Left colon (tissue), 2 donors: ENCODE measurements at regions not wholly inside any gene's neighbourhood (a gene's known extent, or its start where the extent isn't known, plus 50 kb on each side); places are given as distances from the start of the nearest gene placed in this dataset.

Source experiments
- ATAC-seq: fragments of 200-7000 bp; cut with Tn5 transposase; one replicate; pipeline ENCODE4 v1.9.1; 2020; ENCODE audit warnings: mild to moderate bottlenecking, moderate library complexity
- DNase-seq, 2 donors: peaks; one replicate each; pipeline ENCODE4 v3.0.0-alpha.2; 2020
- intact Hi-C, 2 donors: fragments of 100-400 bp; cut with DNase I in 1 of 2; cut with micrococcal nuclease in 1 of 2; formaldehyde crosslinking; loops; one replicate each; pipeline versions ENCODE4 v1.11.2 to v1.14.0; 2022; cut with DNase I, micrococcal nuclease
- donor health status: DM: no; HTN: no; CAD: no.
- donor health status: DM: yes; HTN: yes; CAD: no.

DNA sequence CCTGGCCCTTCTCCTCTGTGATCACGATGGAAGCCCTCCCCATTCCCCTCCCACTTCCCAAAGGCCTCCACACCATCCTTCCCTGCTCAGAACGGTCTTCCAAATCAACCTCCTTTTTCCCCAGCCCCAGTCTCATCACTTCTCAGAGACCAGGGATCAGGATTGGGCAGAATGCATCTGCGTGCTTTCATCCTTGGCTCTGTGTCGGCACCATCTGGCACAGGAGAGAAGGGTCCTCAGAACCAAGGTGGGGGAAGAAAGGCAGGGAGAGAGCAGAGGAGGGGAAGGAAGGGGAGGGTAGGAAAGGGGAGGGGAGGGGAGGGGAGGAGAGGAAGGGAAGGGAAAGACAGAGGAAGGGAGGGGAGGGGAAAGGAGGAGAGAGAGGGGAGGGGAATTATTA, 52.4 kb upstream of the FICD start:
- intact Hi-C loops, result no loop called here
- no peak for DNase-seq
- ATAC-seq, result no peak

DNA sequence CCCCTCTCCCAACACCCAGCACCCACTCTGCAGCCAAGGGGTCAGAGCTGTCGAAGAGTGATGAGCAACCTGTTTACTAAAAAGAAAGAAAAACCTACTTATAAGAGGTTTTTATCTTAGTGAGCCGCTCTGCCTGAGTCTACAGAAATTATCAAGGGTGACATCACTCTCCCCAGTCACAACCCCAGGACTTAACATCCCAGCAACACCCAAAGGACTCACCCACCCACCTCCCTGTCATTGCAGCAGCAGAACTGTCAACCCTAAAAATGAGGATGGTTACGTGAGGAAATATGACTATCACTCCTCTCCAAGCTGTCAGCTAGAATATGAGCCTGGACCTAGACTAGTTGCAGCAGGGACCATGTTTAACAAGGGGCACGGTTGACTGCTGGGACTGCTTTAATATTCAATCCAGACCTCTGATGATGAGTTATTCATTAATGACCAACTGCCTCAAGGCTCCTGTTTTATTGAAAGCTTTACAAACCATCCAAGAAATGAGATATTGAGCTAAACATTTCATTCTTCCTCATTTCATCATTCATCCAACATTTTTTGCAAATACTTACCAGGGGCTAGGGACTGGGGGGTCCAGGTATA, 53.9 kb upstream of the FICD start:
- no peak for DNase-seq
- ATAC-seq, result no peak
- intact Hi-C loops, result no loop called here

DNA sequence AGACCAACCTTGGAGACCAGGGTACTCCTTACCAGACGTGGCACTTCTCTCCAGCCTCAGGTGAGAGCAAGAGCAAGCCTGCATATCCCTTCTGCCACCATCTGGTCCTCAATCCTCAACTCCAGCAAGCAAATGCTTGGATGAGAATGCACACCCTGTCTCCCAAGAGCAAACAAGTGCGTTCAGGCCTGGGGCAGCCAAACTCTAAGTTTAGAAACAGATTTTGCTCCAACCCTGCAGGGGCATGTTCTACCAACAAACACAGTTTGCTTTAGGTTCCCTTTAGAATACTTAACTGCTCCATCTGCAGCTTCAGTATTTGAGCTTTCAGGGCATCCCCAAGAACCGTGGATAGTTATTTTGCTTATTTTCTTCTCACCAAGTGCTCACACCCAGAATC, 55.9 kb upstream of the FICD start:
- ATAC-seq (no peak), DNase-seq (no peak)
- intact Hi-C loops, result no loop called here

DNA sequence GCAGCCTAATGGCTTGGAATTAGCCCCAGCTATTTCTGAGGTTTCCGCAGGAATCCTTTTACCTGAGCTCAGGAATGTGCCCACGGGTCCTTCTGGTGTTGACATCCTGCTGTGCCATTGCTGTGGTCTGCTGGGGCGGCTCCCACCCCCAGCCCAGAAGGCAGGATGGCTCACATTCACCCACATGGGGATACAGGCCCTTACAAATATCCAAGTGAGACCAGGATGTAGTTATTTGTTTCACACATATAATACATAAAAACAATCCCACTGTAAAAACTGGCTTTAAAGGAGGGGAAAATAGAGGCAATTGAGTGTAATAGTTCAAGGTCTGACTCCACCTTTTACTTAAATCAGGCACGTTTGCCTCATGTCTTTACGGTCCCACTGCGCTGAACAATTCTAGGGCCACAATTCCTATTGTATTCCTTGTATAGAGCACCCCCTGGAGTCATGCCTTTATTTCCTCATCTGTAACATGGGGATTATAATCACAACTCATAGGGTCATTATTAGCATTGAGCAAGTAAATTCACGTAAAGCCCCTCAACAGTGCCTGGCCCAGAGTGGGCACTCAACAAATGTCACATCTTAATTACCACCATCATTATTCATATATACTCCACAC, 57.2 kb upstream of the FICD start:
- intact Hi-C loops, result no loop called here
- DNase-seq, result no peak
- no peak for ATAC-seq

DNA sequence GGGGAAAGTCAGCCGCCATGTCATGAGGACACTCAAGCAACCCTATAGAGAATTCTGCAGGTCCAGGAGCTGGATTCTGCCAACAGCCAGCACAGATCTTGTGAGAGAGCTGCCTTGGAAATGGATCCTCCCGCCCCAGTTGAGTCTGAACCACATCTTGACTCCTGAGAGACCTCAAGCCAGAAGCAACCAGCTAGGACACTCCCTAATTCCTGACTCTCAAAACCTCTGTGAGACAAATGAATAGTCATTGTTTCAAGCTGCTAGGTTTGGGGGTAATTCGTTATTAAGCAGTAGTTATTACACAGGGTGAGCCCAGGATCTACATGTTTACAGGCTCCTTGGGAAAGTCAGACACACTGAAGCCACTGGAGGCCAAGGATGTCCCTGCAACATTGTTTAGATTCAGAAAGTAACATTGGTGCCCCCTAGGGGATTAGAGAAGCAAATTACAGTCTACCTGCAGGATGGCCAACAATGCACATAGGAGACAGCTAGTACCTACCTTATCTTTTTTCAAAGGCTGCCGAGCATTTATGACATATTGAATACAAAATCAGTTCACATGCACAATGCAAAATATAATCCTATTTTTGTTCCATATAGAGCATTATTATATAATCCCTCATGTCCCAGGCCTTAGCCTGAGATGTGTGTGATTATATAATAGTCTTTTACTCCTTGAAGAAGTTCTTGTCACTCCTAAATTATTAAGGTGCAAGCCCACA, 57.9 kb upstream of the FICD start:
- DNase-seq, result no peak
- ATAC-seq, result no peak
- intact Hi-C loops, result no loop called here

DNA sequence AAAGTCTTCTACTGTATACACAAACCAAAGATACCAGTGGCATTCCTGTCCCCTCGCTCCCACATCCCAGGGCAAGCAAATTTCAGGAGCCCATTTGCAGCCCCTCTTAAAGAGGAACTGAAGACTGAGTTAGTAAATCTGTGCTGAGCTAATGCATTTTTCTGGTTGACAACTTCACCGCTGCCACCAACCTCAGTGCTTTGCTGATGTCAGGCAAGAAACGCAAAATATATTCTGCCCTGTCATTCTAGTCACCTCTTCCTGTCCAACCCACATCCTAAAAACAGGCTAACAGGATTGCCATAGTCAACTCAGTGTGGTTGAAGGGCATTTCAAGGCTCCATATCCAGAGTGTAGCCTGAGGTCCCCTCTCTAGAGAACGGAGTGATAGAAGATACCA, 59.4 kb upstream of the FICD start:
- DNase-seq (peak in 1 of 2 donors; percentile 4), ATAC-seq (no peak)
- intact Hi-C loops, result no loop called here

DNA sequence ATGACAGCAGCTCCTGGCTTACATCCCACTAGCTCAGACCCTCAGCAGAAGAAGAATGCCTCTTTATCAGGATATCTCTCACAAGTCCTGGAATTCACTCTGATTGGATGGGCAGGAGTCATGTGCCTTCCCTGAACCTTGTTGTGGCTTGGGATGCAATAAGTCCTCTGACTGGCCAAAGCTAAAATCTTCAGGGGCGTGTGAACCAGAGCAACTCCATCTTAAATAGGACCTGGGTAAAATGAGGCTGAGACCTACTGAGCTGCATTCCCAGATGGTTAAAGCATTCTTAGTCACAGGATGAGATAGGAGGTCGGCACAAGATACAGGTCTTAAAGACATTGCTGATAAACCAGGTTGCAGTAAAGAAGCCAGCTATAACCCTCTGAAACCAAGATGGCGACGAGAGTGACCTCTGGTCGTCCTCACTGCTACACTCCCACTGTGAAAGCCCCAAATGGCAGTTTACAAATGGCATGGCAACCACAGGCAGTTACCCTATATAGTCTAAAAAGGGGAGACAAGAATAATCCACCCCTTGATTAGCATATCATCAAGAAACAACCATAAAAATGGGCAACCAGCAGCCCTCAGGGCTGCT, 60.4 kb upstream of the FICD start:
- DNase-seq, result no peak
- intact Hi-C loops, result no loop called here

DNA sequence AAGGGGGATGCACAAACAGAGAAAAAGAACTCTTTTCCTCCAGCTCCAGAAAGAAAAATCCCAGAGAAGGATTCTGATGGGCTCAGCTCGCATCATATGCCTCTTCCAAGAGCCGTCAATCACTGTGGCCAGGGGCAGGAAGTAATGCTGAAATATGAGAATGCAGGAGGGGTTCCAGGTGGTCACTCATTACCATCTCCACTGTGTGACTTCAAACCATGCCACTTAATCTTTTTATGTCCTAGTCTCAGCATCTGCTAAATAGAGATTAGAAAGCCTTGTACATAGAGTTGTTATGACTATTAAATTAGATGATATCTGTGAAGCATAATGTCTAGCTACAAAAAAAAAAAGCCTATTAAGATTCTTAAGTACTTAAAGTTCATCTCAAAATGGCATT, 65.6 kb upstream of the FICD start:
- ATAC-seq (no peak), DNase-seq (no peak)
- intact Hi-C loops, result no loop called here

More for the DNA sequence above, 60.4 kb upstream of the FICD start:
- no peak for ATAC-seq

DNA sequence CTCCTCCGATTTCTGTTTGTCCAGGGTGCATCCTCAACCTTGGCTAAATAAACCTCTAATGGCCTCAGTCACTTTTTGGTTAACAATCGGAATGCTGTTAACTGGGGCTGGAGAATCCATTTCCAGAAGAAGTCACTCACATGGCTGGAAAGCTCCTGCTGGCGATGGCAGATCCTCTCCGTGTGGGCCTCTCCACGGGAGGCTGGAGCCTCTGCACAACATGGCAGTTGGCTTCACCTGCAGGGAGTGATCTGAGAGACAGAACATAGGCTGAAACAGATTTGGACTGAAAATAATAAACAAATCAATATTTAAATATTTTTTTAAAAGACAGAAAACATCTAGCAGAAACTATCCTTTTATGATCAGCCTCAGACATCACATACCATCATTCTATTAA, 66.8 kb upstream of the FICD start:
- DNase-seq, result no peak
- intact Hi-C loops, result no loop called here
- no peak for ATAC-seq

DNA sequence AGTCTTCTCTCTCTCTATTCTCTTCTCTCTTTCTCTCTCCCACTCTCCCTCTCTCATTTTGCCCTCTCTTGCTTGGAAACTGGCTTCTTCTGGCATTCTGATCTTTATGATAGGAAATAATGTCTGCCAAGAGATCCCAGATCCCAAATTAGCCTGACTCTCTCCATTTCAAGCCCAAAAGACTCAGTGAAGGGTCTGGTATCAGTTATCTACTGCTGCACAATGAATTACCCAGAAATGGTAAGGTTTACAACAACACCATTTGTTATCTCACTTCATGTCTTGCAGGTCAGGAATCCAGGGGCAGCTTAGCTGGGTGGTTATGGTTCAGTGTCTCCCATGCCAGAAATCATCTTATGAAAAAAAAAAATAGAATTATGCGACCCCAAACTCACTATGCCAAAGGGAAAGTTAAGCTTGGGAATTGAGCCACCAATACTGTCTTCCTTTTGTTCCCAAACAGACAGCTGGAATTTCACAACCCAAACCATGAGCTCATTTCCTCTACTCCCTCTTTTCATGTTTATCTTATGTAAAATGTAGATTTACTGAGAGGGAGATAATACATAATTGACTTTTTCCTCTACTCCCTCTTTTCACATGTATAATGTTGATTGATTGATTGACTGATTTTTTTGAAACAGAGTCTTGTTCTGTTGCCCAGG, 67.8 kb upstream of the FICD start:
- no peak for ATAC-seq
- intact Hi-C loops, result no loop called here
- DNase-seq, result no peak

DNA sequence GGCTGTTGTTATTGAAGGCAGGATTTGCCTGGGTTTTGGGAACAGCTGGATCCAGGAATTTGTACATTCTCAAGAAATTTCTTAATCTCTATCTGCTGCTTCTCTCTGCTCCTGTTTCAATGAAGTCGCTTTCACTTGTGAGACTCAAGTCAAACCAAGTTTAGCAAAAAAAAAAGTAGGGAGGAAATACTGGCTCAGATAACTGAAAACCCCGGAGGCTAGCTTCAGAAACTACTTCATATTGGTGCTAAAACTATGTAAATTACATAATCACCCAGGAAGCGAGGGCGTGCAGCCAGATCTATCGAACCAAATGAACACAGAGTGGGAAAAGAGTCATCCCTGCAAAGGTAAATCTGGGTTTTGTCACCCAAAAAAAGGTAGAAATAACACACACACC, 68.3 kb upstream of the FICD start:
- intact Hi-C loops, result no loop called here
- no peak for DNase-seq
- no peak for ATAC-seq

DNA sequence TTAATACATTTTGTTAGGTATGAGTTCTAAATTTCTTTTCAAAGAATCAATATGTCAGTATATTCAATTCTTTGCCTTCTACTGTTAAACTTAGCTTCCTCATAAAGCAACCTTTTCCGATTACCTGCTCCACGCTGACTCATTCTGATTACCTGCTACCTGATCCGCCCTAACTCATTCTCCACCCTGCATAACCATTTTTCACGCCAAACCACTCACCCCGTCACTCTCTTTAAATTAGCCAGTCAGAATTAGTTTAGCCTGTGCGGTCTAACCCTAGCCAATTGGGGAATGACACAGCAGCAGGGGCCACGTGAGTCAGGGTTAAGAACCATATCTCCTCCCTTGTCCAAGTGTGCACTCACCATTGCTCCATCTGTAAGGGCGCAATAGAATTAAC, 72.2 kb upstream of the FICD start:
- DNase-seq (no peak), ATAC-seq (no peak)
- intact Hi-C loops, result no loop called here

DNA sequence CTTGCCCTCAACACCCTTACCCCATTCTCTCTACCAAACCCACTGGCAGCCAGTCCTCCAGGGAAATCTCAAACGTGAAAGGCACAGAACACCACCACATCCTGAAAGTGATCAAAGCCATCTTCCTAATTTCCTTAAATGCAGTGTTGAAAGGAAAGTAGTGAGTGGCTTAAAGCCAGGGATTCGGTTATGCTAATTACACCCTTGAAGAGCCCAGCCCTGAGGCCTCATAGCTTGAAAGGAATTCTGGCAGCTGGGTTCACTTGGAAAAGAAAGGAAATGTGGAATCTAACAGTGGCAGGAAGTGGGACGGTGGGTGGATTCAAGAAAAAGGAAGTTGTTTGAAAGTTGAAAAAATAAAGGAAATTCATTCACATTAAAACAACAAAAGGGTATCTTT, 73.0 kb upstream of the FICD start:
- no peak for DNase-seq
- no peak for ATAC-seq
- intact Hi-C loops, result no loop called here

DNA sequence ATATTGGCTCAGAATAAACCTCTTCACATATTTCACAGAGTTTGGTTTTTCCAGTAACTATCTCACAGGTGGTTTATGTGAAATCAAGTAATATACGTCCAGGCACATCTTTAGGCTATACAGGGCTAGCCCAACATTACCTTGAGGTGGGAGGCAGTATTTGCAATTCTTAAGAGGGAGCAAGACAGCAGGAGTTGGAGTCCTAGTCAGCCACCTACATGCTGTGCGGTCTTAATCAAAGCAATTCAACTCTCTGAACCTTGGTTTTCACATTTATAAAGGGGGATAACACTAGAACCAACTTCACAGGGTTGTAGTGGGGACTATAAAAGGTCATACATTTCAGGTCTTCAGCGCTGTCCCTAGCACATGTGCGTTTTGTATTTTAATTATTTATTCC, 73.5 kb upstream of the FICD start:
- no peak for ATAC-seq

DNA sequence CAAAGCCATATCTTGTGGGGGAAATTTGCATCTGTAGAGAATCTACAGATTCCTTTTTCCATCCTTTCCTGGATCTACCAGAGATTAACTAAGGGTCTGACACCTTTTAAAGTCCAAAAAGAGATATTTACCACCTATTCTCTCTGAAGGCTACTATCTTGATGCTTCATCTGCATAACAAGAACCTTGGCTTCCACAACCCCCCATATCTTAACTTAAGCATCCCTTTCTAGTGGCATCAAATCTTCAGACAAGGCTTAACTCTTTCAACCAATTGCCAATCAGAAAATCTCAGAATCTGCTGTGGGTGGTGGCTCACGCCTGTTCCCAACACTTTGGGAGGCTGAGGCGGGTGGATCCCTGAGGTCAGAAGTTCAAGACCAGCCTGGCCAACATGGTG, 74.3 kb upstream of the FICD start:
- no peak for DNase-seq
- intact Hi-C loops, result no loop called here
- no peak for ATAC-seq

More for the DNA sequence above, 73.5 kb upstream of the FICD start:
- intact Hi-C loops, result no loop called here
- DNase-seq, result no peak

DNA sequence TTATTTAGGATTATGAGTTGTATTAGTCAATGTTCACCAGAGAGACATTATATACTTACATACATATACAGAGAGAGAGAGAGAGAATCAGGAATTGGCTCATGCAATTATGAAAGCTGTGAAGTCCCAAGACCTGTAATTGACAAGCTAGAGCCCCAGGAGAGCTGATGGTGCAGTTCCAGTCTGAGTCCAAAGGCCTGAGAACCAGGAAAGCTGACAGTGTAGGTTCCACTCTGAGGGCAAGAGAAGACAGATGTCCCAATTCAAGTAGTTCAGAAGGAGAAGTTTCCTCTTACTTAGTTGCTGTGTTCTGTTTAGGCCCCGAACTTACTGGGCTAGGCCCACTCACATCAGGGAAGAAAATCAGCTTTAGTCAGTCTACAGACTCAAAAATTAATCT, 76.4 kb upstream of the FICD start:
- intact Hi-C loops, result no loop called here
- no peak for DNase-seq
- no peak for ATAC-seq

DNA sequence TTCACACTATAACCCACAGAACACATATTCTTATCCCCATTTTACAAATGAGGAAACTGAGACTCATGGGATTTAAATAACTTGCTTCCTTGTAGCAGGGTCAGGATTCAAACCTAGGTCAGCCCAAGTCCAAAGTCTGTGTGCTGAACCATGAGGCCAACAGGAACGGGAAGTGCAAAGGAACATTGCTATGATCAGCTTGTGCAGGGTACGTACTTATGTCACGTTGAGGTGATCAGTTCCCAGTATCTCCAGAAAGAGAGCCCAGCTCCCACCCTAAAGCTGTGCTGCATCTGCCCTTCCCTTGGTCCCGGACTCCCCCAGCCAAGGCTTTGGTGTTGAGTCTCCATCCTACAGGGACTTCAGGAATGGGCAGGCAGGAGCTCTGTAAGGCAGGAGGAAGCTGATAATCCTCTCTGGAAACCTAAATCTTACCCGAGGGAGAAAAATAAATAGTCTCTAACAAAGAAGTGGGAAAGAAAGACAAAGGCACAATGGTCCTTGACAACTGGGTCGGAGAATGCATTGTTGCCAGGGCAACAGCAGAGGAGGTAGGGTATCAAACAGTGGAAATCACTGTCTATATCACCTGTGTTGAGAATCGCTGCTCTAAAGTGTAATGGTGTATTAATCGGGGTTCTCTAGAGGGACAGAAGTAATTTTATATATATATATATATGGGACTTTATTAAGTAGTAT, 82.5 kb upstream of the FICD start:
- DNase-seq (no peak), ATAC-seq (no peak)
- intact Hi-C loops, result no loop called here

DNA sequence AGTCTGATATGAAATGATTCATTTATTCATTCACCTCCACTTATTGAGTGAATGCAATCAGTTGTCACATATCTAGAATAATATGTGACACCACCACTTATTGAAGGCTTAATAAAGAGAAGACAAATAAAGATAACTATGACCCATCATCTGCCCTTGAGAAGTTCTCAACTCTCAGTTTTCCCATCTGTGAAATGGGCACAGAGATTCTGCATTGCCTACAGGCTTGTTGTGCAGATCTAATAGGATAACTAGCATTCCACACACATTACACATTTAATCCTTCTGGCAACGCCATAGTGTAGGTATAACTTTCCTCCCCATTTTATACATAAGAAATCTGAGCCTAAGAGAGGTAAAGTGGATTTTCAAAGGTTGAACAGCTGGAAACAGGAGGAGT, 84.2 kb upstream of the FICD start:
- no peak for ATAC-seq
- intact Hi-C loops, result no loop called here

DNA sequence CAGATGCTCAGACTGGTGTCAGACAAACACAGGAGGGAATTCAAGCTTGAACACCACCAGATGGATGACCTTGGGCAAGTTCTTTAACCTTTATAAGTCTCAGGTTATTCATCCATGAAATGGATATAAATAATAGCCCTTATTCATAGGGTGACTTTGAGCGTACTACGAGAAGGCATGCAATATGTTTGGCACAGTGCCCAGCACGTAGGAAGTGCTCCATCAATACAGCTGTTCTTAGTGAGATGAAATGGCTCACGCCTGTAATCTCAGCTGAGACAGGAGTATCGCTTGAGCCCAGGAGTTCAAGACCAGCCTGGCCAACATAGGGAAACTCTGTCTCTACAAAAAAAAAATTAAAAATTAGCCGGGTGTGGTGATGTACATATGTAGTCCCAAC, 84.8 kb upstream of the FICD start:
- DNase-seq (no peak), ATAC-seq (no peak)
- intact Hi-C loops, result no loop called here

More for the DNA sequence above, 84.2 kb upstream of the FICD start:
- DNase-seq, result no peak
